ENCODE measurements at regions not wholly inside any gene's neighbourhood (a gene's known extent, or its start where the extent isn't known, plus 50 kb on each side); places are given as distances from the start of the nearest gene placed in this dataset.
A peak's percentile ranks its signal among the peaks of the same experiment; 100 is the strongest.

GRCh38 chr15:99473981-99474906, 91.5 kb upstream of the MEF2A start:
- no peak overlapping the region for H3K4me3 ChIP-seq (ENCODE audit: low read depth, low read length)
- no peak for DNase-seq (ENCODE audit: low read depth)
- no peak for TF ChIP-seq CTCF (IDR thresholded peaks at IDR 0.05; ENCODE audit: insufficient read depth, low read depth, low read length)

DNA sequence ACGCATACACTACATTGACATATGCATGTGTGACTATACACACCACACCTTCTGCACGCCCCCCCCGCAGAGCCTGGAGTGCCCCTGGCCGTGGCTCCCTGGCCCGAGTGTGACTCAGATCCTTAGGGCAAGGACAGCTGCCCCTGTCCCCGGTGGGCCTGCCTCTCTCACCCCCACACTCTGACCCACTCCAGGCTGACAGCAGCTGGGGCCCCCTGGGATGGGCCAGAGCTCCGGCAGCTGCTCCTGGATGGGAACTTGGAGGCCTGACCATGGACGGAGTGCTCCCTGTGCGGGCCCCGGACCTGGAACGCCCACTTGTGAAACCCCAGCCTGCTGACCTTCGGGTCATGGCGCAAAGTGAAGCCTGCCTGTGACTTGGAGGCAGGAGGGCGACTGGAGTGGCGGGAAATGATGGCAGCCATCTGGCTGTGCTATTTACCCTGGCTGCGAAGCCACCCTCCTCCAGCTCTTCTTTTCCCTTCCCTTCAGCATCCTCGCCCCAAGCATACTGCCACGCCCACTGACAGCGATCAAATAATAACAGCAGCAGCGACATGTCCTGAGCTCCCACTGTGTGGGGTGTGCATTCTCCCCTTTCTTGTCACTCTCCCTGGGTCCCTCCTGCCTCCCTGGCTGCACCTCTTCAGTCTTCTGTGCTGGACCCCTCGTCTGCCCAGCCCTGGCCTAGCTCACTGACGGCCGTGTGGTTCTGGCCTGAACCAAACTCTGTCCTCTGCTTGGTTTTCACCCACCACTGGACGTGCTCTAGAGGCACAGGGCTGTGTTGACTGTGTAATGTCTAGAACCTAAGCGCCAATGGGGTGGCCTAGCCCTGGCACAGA, 90.7 kb upstream of the MEF2A start:
- DNase-seq (ENCODE audit: low read depth), result no peak
- H3K4me3 ChIP-seq (ENCODE audit: low read depth, low read length), result no peak overlapping the region
- TF ChIP-seq CTCF (IDR thresholded peaks at IDR 0.05; ENCODE audit: insufficient read depth, low read depth, low read length), result no peak

DNA sequence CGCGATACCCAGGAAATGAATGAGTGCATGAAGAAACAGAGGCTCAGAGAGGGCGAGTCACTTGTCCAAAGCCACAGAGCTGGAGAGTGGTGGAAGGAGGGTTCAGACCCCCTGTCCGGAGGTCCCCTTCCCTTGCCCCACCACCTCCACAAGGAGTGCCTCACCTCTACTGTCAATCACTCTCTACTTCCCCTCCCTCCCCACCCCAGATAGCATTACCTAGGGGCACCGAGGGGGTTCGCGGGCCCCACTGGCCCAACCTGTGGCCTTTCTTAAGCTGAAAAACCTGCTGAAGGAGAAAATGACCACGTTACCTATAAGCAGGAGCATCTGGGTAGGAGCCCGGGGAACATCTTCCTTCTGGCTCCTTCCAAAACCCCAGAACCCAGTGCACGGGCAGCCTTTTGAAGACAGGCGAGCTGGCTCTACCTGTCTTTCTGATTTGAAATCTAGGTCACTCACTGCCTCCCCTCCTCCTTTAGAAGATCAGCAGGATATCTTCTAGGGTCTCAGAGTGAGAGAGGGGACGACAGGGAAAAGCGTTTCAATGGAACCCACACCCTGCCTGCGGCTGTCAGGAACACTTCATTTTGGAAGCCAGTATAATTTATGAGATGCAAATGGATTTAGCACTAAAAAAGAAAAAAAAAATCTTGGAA, 89.9 kb upstream of the MEF2A start:
- H3K4me3 ChIP-seq (ENCODE audit: low read depth, low read length), result no peak overlapping the region
- DNase-seq (ENCODE audit: low read depth), result no peak
- no peak for TF ChIP-seq CTCF (IDR thresholded peaks at IDR 0.05; ENCODE audit: insufficient read depth, low read depth, low read length)

DNA sequence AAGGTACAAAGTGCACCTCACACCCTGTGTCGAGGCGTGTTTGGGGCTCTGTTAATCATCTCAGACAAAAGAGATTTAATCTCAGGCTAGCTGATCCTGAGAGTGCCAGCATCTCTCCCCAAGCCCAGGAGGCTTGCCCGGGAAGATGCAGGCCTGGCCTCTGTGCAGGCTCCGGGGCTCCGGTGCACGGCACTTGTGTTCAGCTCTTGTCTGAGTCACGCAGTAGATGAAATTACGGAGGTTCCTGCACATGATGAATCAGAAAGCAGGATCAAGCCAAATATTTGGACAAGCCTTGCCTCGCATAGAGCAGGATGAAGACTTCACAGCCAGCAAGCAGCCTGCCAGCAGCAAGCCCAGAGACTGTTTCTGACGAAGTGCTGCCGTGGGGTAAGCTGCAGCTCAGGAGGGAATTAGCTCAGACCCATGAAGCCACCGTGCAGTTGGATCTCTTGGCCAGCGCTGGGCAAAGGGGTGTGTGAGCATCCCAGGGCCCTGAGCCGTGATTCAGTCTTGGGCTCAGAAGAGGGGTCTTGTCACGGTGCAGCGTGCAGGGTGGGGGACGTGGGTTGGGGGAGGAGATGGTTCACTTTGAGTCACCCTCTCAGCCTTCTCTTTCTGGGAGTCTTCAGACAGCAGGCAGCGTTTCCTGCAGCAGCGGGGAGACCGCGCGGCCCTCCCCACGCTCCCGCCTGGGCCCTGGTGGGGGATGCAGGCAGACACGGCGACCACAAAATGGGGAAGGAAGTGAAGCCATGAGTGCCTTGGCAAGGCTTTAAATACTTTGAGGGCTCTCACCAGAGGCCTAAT, 89.2 kb upstream of the MEF2A start:
- H3K4me3 ChIP-seq (ENCODE audit: low read depth, low read length), result no peak overlapping the region
- no peak for TF ChIP-seq CTCF (IDR thresholded peaks at IDR 0.05; ENCODE audit: insufficient read depth, low read depth, low read length)
- DNase-seq (ENCODE audit: low read depth), result peak; percentile 94

DNA sequence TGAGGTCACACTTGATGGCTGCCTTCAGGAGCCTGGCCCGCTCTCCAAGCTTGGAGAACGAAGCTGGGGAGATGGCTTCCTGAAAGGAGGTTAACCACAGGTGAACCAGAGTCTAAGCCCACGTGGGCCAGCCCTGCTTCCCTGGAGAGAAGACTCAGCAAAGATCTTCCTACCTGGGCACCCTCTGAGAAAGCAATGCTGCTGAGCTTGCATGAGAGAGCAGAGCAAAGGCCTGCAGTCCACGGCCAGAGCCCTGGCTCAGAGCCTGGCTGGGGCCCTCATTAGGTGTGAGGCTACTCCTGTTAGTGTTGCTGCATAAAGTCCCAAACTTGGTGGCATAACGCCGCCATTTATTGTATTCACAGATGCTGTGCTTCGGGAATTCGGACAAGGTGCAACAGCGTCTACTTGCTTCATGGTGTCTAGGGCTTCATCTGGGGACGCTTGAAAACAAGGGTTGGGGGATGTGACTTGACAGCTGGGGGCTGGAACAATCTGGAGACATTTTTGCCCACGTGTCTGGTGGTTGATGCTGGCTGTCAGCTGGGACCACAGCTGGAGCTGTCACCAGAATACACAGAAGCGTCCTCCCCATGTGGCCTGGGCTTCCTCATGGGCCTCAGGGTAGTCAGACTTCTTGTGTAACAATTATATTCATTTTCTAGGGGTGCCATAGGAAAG, 87.9 kb upstream of the MEF2A start:
- no peak for TF ChIP-seq CTCF (IDR thresholded peaks at IDR 0.05; ENCODE audit: insufficient read depth, low read depth, low read length)
- DNase-seq (ENCODE audit: low read depth), result no peak
- no peak overlapping the region for H3K4me3 ChIP-seq (ENCODE audit: low read depth, low read length)
